HG03045 (cell line): ENCODE measurements at regions not wholly inside any gene's neighbourhood (a gene's known extent, or its start where the extent isn't known, plus 50 kb on each side); places are given as distances from the start of the nearest gene placed in this dataset.
A peak's percentile ranks its signal among the peaks of the same experiment; 100 is the strongest.
"Not testable (repeated sequence)": the region's sequence is repeated elsewhere in the genome, so short reads cannot be mapped to it uniquely, and the experiment has no call there.

Experiments
- ATAC-seq: cut with Tn5 transposase; IDR thresholded peaks from one replicate; pipeline ENCODE4 v1.9.1; 2021; ENCODE audit warnings: mild to moderate bottlenecking, moderate library complexity; ENCODE audit not compliant: unreplicated experiment

DNA sequence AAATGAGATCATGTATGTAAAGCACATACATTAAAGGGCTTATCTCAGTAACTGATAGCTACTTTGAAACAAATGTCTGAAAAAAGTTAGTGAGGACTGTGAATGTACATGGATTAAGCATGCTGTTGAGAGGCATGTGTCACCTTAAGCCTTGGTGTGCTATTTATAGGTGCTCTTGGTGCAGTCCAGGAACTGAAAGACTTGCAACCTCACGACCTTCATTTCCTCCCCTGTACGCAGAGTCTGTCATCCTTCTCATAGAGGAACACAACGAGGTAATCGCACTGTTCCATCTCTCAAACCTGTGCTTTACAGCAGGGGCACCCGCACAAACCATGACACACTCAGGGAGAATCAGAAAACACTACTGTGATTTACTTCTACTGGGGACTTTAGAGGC, 65.6 kb downstream of the UFM1 start:
- ATAC-seq, result peak; percentile 98

DNA sequence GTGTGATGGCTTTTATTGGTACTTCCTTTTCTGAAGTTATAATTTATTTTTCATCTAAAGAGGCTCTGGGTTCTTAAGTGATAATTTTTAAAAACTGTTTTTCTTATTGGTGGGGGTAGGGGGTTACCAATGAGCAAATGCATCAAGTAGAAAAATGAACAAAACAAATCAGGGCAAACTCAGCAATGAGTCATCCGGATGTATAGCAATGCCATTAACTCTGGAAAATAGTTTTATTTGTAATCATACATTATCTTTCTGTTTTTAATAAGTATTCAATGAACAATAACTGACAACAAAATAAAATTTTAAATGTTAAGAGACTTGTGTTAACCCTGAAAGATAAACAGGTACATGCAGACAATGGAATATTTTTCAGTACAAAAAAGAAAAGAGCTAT, 67.6 kb downstream of the UFM1 start:
- no peak for ATAC-seq

DNA sequence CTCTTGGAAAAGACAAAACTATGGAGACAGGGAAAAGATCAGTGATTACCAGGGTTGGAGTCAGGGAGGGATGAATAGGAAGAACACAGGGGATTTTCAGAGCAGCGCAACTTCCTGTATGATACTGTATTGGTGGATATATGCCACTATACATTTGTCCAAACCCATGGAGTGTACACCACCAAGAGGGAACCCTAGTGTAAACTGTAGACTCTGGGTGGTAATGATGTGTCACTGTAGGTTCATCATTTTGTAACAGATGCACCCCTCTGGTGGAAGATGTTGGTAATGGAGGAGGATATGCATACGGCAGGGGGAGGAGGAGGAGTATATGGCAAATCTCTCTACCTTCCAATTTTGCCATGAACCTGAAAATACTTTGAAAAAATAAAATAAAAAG, 68.1 kb downstream of the UFM1 start:
- ATAC-seq, result no peak

DNA sequence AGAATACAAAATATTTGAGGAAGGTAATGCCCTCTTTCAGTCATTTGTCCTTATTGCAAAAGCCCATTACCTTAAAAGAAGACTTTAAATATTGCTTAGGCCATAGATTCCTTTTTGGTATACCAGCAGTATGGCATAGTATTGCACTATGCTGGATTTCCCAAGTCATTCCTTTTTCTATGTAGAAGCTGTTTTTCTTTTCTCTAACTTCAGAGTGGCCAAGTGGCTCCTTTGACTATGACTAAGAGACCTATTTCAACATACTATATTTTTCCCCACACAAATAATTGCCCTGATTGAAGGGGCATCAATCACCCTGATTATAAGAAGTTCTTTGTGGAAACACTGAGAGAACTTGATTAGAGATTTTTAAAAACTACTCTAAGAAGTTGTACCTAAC, 68.6 kb downstream of the UFM1 start:
- no peak for ATAC-seq

GRCh38 chr13:38419312-38419873, 69.7 kb downstream of the UFM1 start:
- ATAC-seq, result no peak

- no peak for ATAC-seq
These were observed 72.2 kb downstream of the UFM1 start for GRCh38 chr13:38421590-38422560.

- no peak for ATAC-seq
These were observed 80.3 kb downstream of the UFM1 start for GRCh38 chr13:38429916-38430315.

- ATAC-seq, result no peak
These were observed 81.1 kb downstream of the UFM1 start for GRCh38 chr13:38430796-38431195.

- no peak for ATAC-seq
These were observed 91.0 kb downstream of the UFM1 start for GRCh38 chr13:38440666-38441065.

DNA sequence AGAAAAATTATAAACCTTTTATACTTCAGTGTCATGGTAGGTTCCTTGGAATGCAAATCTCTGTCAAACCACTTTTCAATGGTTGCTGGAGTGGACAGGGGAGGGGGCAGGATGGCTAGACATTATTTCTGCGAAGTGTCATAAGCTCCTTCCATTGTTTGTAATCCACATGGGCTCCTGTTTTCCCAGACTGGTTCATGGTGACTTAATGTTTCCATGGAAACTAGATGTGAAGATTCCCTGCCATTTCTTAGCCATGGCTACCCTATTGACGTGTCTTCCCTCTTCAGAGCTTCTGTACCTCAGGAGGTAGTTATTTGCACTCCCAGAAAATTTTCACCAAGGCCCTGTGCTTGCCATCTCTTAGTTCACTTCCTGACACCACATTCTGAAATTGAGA, 95.3 kb downstream of the UFM1 start:
- ATAC-seq, result no peak

DNA sequence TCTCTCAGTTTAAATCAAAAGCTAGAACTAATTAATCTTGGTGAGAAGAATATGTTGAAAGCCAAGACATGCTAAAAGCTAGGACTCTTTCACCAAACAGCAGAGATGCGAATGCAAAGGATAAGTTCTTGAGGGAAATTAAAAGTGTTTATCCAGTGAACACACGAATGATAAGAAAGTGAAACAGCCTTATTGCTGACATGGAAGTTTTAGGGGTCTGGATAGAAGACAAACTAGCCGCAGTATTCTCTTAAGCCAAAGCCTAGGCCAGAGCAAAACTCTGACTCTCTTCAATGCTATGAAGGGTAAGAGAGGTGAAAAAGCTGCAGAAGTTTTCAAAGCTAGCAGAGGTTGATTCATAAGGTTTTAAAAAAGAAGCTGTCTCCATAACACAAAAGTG, 103.0 kb downstream of the UFM1 start:
- ATAC-seq, result no peak

DNA sequence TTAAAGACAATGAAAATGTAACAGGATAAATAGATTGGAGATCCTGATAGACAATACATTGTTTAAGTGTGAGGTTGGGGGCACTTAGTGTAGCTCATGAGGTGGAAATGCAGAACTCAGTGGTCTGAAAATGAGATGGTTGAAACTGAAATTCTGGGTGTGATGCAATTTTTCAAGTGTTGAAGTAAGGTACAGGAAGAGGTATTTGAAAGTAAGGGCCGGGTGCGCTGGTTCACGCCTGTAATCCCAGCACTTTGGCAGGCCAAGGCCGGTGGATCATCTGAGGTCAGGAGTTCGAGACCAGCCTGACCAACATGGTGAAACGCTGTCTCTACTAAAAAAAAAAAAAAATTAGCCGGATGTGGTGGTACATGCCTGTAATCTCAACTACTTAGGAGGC, 113.0 kb downstream of the UFM1 start:
- ATAC-seq, result no peak

DNA sequence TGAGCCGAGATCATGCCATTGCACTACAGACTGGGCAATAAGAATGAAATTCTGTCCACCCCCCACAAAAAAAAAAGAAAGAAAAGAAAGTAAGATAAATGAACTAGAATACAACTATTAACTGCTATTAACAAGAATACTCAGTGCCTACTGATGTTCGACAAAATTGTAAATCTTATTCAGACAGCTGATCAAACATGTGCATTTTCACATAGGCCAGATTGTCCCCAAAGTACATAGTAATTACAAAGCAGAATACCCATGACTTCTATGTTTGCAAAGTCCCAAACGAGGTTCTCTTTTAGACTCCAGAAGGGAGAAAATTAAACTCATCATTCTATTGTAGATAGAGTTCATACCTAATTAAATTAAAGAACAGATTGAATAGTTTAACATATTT, 113.4 kb downstream of the UFM1 start:
- no peak for ATAC-seq

GRCh38 chr13:38472411-38472810, 122.8 kb downstream of the UFM1 start:
- not testable (repeated sequence) for ATAC-seq

DNA sequence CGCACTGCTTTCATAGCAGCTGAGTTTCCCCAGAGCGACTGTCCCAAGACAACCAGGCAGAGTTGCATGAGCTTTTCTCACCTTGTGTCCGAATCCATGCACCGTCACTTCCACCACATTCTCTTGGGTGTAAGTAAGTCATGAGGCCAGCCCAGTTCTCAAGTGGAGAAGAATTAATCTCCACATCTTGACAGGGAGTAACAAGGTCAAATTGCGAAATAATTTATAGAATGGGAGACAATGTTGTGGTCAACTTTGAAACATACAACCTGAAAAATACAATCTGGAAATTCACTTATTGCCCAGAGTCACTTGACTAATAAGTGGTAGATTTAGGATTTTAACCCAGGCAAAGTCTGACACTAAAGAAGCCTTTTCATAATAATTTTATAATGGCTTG, 123.7 kb downstream of the UFM1 start:
- no peak for ATAC-seq

DNA sequence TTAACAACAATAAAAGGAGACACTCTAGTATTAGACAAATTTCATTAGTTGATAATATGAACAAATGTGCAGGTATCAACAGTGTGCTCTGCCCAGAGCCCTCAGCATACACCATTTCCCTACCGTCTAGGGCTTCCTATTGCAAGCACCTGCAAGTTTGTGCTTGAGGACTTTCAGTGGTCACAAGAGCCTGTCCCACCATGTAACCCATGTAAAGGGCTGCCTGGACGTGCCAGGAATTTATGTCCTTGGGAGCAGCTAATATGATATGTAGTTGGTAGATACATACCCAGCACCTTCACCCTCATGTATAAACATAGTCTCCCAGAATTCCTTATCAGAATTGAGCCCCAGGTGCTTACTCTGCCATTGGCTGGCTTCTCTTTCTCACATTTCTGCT, 128.0 kb downstream of the UFM1 start:
- no peak for ATAC-seq

DNA sequence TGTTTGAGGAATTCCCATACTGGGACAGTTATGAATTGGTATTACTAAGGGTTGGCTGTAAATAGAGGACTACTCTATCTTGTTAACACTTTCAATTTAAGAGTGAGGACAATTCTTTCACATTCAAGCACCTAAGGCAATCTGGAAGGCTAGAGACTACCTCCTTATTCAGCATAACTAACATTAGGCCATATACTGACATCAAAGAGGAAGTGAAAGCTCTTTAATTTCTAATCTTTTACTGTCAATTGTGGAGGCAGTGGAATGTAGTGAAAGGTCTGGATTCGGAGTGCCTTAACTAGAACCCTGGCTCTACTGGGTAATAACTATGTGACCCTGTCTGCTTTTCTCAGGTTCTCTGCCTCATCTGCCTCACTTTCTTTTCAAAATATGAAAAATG, 134.0 kb downstream of the UFM1 start:
- ATAC-seq, result no peak

DNA sequence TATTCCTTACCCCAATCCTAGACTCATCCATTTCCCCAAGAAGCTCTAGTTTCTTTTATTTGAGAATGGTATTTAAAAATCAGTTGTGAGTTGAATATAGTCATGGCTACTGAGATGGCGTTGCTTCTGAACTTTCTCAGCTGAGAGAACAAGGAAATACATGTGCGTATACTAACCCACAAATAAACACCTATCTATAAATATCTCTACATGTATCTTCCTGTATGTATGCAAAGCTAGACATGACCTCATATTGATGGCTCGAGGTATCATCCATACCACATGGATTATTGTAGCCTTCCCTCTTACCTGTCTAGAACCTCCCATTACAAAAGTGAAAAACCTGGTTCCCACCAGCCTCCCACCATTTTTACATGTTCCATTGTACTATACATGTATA, 141.0 kb downstream of the UFM1 start:
- ATAC-seq, result no peak

- no peak for ATAC-seq
These were observed 144.8 kb downstream of the UFM1 start for GRCh38 chr13:38494445-38494844.

- no peak for ATAC-seq
These were observed 147.3 kb downstream of the UFM1 start for GRCh38 chr13:38496917-38497316.

DNA sequence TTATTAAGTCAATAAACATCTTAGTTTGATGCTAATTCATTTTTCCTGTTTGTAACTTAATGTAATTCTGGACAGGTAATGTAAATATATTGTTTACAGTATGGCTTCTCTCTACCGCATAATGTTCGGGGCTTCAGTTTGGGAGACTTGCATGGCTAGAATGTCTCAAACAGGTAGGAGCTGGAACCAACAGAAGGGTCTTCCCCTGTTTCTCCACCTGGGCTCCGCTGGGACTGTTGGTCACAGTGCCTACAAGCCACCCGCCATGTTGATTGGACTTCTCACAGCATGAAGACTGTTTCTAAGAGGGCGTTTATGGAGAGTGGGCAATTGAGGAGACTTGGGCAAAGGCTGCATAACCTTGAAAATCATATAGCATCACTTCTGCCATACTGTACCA, 148.6 kb downstream of the UFM1 start:
- ATAC-seq, result no peak

- ATAC-seq, result no peak
These were observed 164.9 kb downstream of the UFM1 start for GRCh38 chr13:38514575-38514974.

DNA sequence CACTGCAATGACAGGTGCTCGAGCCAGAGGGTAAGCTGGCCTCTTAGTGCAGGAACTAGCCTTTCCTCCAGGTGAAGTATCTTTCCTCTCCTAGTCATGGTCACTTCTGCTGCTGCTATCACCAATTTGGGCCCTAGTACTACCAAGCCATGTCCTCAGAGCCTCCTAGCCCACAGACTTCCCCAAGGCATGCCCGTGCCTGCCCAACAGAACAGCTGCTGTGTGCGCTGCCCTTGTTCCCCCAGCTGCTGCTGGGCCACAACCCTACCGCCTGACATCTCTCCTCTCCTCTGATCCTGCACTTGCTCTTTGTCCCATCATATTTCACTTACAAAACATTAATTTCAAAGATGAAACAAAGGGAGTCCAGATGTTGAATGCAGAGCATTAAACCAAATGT, 168.5 kb upstream of the FREM2 start:
- ATAC-seq, result no peak
